ENCODE measurements at regions not wholly inside any gene's neighbourhood (a gene's known extent, or its start where the extent isn't known, plus 50 kb on each side); places are given as distances from the start of the nearest gene placed in this dataset.

- H3K4me1 ChIP-seq (ENCODE audit: control insufficient read depth, low read length) = no peaks in the 10 kb centered on the region
- H3K27me3 ChIP-seq (ENCODE audit: control insufficient read depth, low read length) = no peaks in the 10 kb centered on the region
- no peaks in the 10 kb centered on the region for H4K20me1 ChIP-seq (ENCODE audit: control insufficient read depth, insufficient read depth, low read depth, low read length)
- no peak overlapping the region for H3K4me2 ChIP-seq (ENCODE audit: low read length)
- no peak overlapping the region for H3K27ac ChIP-seq (ENCODE audit: low read depth, low read length)
- no peaks in the 10 kb centered on the region for H3K9me3 ChIP-seq (ENCODE audit: control insufficient read depth, insufficient read depth, low read length)
- no peaks in the 10 kb centered on the region for H3K36me3 ChIP-seq (ENCODE audit: control insufficient read depth, low read length)
- H3K9me2 ChIP-seq (replicated peaks; ENCODE audit: control insufficient read depth, low read length) = no peaks in the 10 kb centered on the region
- no peak for TF ChIP-seq CTCF (IDR thresholded peaks at IDR 0.05; ENCODE audit: low read depth, low read length, poor library complexity, severe bottlenecking)
- TF ChIP-seq EZH2phosphoT487 (IDR thresholded peaks at IDR 0.05; ENCODE audit: borderline replicate concordance, low read length) = no peak
- H3F3A ChIP-seq (ENCODE audit: control insufficient read depth, insufficient read depth) = no peaks in the 10 kb centered on the region
- H3K79me2 ChIP-seq (ENCODE audit: control insufficient read depth, low read length) = no peaks in the 10 kb centered on the region
- no peak overlapping the region for H3K4me3 ChIP-seq (ENCODE audit: low read length)
Measured at GRCh38 chr7:68529221-68529620, 1069.1 kb upstream of the AUTS2 start.

- Histone ChIP-seq H3F3A (ENCODE audit: control insufficient read depth, insufficient read depth) (no peaks in the 10 kb centered on the region), H3K4me1 (ENCODE audit: control insufficient read depth, low read length) (no peaks in the 10 kb centered on the region), H3K36me3 (ENCODE audit: control insufficient read depth, low read length) (no peaks in the 10 kb centered on the region), H3K9me2 (replicated peaks; ENCODE audit: control insufficient read depth, low read length) (no peaks in the 10 kb centered on the region), H3K27ac (ENCODE audit: low read depth, low read length) (no peak overlapping the region), H3K4me2 (ENCODE audit: low read length) (no peak overlapping the region), H3K9me3 (ENCODE audit: control insufficient read depth, insufficient read depth, low read length) (peaks cover 3% of the 10 kb centered on the region; the same call in 1 of the 2 replicates), H3K27me3 (ENCODE audit: control insufficient read depth, low read length) (no peaks in the 10 kb centered on the region), H3K4me3 (ENCODE audit: low read length) (no peak overlapping the region), H4K20me1 (ENCODE audit: control insufficient read depth, insufficient read depth, low read depth, low read length) (no peaks in the 10 kb centered on the region), H3K79me2 (ENCODE audit: control insufficient read depth, low read length) (no peaks in the 10 kb centered on the region)
- TF ChIP-seq CTCF (IDR thresholded peaks at IDR 0.05; ENCODE audit: low read depth, low read length, poor library complexity, severe bottlenecking) (no peak), EZH2phosphoT487 (IDR thresholded peaks at IDR 0.05; ENCODE audit: borderline replicate concordance, low read length) (no peak)
Measured at GRCh38 chr7:68535266-68535665, 1063.0 kb upstream of the AUTS2 start.

- H3K4me1 ChIP-seq (ENCODE audit: control insufficient read depth, low read length) = no peaks in the 10 kb centered on the region
- no peak for TF ChIP-seq EZH2phosphoT487 (IDR thresholded peaks at IDR 0.05; ENCODE audit: borderline replicate concordance, low read length)
- no peak for TF ChIP-seq CTCF (IDR thresholded peaks at IDR 0.05; ENCODE audit: low read depth, low read length, poor library complexity, severe bottlenecking)
- H3K36me3 ChIP-seq (ENCODE audit: control insufficient read depth, low read length) = no peaks in the 10 kb centered on the region
- no peak overlapping the region for H3K4me2 ChIP-seq (ENCODE audit: low read length)
- no peaks in the 10 kb centered on the region for H3F3A ChIP-seq (ENCODE audit: control insufficient read depth, insufficient read depth)
- no peak overlapping the region for H3K27ac ChIP-seq (ENCODE audit: low read depth, low read length)
- H3K27me3 ChIP-seq (ENCODE audit: control insufficient read depth, low read length) = no peaks in the 10 kb centered on the region
- peaks cover 3% of the 10 kb centered on the region; the same call in 1 of the 2 replicates for H3K9me3 ChIP-seq (ENCODE audit: control insufficient read depth, insufficient read depth, low read length)
- no peaks in the 10 kb centered on the region for H4K20me1 ChIP-seq (ENCODE audit: control insufficient read depth, insufficient read depth, low read depth, low read length)
- no peak overlapping the region for H3K4me3 ChIP-seq (ENCODE audit: low read length)
- no peaks in the 10 kb centered on the region for H3K79me2 ChIP-seq (ENCODE audit: control insufficient read depth, low read length)
- no peaks in the 10 kb centered on the region for H3K9me2 ChIP-seq (replicated peaks; ENCODE audit: control insufficient read depth, low read length)
Measured at GRCh38 chr7:68537051-68537773, 1061.1 kb upstream of the AUTS2 start.

Data from DOHH2 (cell line).